Ishikawa (cell line): ENCODE measurements at regions not wholly inside any gene's neighbourhood (a gene's known extent, or its start where the extent isn't known, plus 50 kb on each side); places are given as distances from the start of the nearest gene placed in this dataset.

ENCODE experiments used
- CEBPB ChIP-seq: IDR thresholded peaks from 2 replicates; pipeline ENCODE4 v1.6.1; 2012
- CREB1 ChIP-seq: IDR thresholded peaks from 2 replicates; pipeline ENCODE4 v1.6.1; 2012; ENCODE audit warnings: low read depth
- EGR1 ChIP-seq: IDR thresholded peaks from 2 replicates; pipeline ENCODE4 v1.6.1; 2012
- EP300 ChIP-seq: IDR thresholded peaks from 2 replicates; pipeline ENCODE4 v1.6.1; 2012; ENCODE audit warnings: borderline replicate concordance
- FOXM1 ChIP-seq: IDR thresholded peaks from 2 replicates; pipeline ENCODE4 v1.6.1; 2012; ENCODE audit warnings: low read depth, borderline replicate concordance
- MAX ChIP-seq: IDR thresholded peaks from 2 replicates; pipeline ENCODE4 v1.6.1; 2012
- NFIC ChIP-seq: IDR thresholded peaks from 2 replicates; pipeline ENCODE4 v1.6.1; 2012
- RAD21 ChIP-seq: IDR thresholded peaks from 2 replicates; pipeline ENCODE4 v1.6.1; 2012; ENCODE audit warnings: low read depth
- REST ChIP-seq: IDR thresholded peaks from 2 replicates; pipeline ENCODE4 v1.6.1; 2012; ENCODE audit warnings: low read depth, mild to moderate bottlenecking
- TAF1 ChIP-seq: IDR thresholded peaks from 2 replicates; pipeline ENCODE4 v1.6.1; 2012; ENCODE audit warnings: low read depth, mild to moderate bottlenecking
- TCF12 ChIP-seq: IDR thresholded peaks from 2 replicates; pipeline ENCODE4 v1.6.1; 2012; ENCODE audit warnings: low read depth
- TEAD4 ChIP-seq: IDR thresholded peaks from 2 replicates; pipeline ENCODE4 v1.6.1; 2012
- USF1 ChIP-seq: IDR thresholded peaks from 2 replicates; pipeline ENCODE4 v1.6.1; 2012
- YY1 ChIP-seq: IDR thresholded peaks from 2 replicates; pipeline ENCODE4 v1.6.1; 2012; ENCODE audit warnings: low read depth
- ZBTB7A ChIP-seq: IDR thresholded peaks from 2 replicates; pipeline ENCODE4 v1.6.1; 2012; ENCODE audit warnings: low read depth

- TF ChIP-seq FOXM1, result no peak
- TF ChIP-seq REST, result no peak
Observed at GRCh38 chr1:99533909-99534637, 111.8 kb upstream of the PALMD start.

GRCh38 chr1:99534638-99534930, 111.3 kb upstream of the PALMD start:
- TF ChIP-seq TEAD4 (no peak), CREB1 (no peak), MAX (no peak), CEBPB (no peak), USF1 (no peak), REST (no peak), EGR1 (no peak), EP300 (no peak), YY1 (no peak), TAF1 (no peak), RAD21 (no peak), TCF12 (no peak), FOXM1 (no peak), NFIC (no peak), ZBTB7A (no peak)

- TF ChIP-seq YY1, result no peak
- TF ChIP-seq RAD21, result no peak
- no peak for TF ChIP-seq EP300
- TF ChIP-seq TAF1, result no peak
- no peak for TF ChIP-seq CREB1
- TF ChIP-seq USF1, result no peak
- no peak for TF ChIP-seq FOXM1
- TF ChIP-seq EGR1, result no peak
Observed at GRCh38 chr1:99535470-99536164, 110.3 kb upstream of the PALMD start.

- TF ChIP-seq USF1, result no peak
- TF ChIP-seq FOXM1, result no peak
- TF ChIP-seq TAF1, result no peak
- no peak for TF ChIP-seq ZBTB7A
- no peak for TF ChIP-seq CEBPB
- no peak for TF ChIP-seq CREB1
Observed at GRCh38 chr1:99537886-99538617, 107.9 kb upstream of the PALMD start.

GRCh38 chr1:99538618-99538956, 107.3 kb upstream of the PALMD start:
- TF ChIP-seq REST, result no peak
- no peak for TF ChIP-seq CEBPB
- no peak for TF ChIP-seq TCF12
- TF ChIP-seq YY1, result no peak
- TF ChIP-seq NFIC, result no peak
- no peak for TF ChIP-seq CREB1
- TF ChIP-seq EGR1, result no peak
- no peak for TF ChIP-seq MAX
- no peak for TF ChIP-seq FOXM1
- no peak for TF ChIP-seq TEAD4
- no peak for TF ChIP-seq EP300
- no peak for TF ChIP-seq ZBTB7A
- TF ChIP-seq TAF1, result no peak
- TF ChIP-seq USF1, result no peak
- TF ChIP-seq RAD21, result no peak
